Adrenal gland (tissue), 5 donors: ENCODE measurements at regions not wholly inside any gene's neighbourhood (a gene's known extent, or its start where the extent isn't known, plus 50 kb on each side); places are given as distances from the start of the nearest gene placed in this dataset.

Experiments used
- CTCF ChIP-seq, 6 experiments: fragments of 450-650 bp in 4 of 6; fragments of 200-600 bp in 2 of 6; sonication (generic) in 1 of 6; IDR thresholded peaks; 1 replicate in 5 of 6; 2 replicates in 1 of 6; pipeline versions ENCODE4 v1.5.1 to v1.8.0; 2016 to 2021; ENCODE audit warnings: antibody characterized with exemption in 6 of 6, mild to moderate bottlenecking in 2 of 6, moderate library complexity in 1 of 6
- POLR2A ChIP-seq, 2 donors: fragments of 450-650 bp; IDR thresholded peaks; one replicate each; pipeline ENCODE4 v1.6.1; 2017; ENCODE audit warnings: antibody characterized with exemption in 2 of 2, mild to moderate bottlenecking in 2 of 2, moderate library complexity in 1 of 2
- donor health status: DM: no; HTN: no; CAD: no.

DNA sequence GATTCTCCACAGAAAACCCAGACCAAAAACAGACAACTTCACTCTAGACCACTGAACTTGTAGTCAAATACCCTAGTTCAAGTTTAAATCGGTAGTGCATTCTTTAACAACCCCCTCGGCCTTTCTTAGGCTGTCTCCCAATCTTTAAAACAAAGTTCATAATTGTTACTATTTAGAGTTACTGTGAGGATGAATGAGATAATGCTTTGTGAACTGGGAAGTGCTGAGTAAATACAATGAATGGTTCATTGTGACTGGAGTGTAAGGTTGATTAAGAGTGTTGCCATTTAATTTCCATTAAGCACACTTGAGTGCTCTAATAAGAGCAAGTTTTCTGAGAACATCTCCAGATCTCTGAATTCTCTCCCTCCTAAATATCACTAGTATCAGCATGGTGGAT, 228.8 kb upstream of the PIK3R1 start:
- TF ChIP-seq POLR2A (IDR thresholded peaks at IDR 0.05): no peak
- no peak for TF ChIP-seq CTCF (IDR thresholded peaks at IDR 0.05)
